Naive thymus-derived CD4-positive, alpha-beta T cell (primary cell): ENCODE measurements at regions not wholly inside any gene's neighbourhood (a gene's known extent, or its start where the extent isn't known, plus 50 kb on each side); places are given as distances from the start of the nearest gene placed in this dataset.

Experiments
- ATAC-seq: fragments of 150-1000 bp; cut with Tn5 transposase; 2 replicates; pipeline ENCODE4 v1.10.0; 2021; ENCODE audit warnings: mild to moderate bottlenecking, moderate library complexity
- CTCF ChIA-PET: fragments of 350-600 bp; sonication (Branson Sonifier 250); formaldehyde crosslinking; loops from one replicate; lab custom pipeline; 2021; ENCODE audit warnings: antibody characterized with exemption; lab: Charles Lee
- POLR2A ChIA-PET: fragments of 350-600 bp; sonication (Branson Sonifier 250); formaldehyde crosslinking; loops from one replicate; lab custom pipeline; 2021; ENCODE audit warnings: antibody characterized with exemption, inconsistent platforms; lab: Charles Lee
- DNase-seq, 9 donors: peaks; one replicate each; pipeline versions ENCODE4 v3.0.0 to v3.0.0-alpha.2; 2020 to 2022; ENCODE audit warnings: mixed read lengths in 1 of 9
- H3K27ac ChIP-seq: one replicate; pipeline ENCODE4 v1.7.0; 2013; ENCODE audit warnings: mild to moderate bottlenecking, low read depth, low read length, moderate library complexity
- H3K27me3 ChIP-seq, 2 donors: one replicate each; pipeline ENCODE4 v1.7.0; 2013; ENCODE audit warnings: low read length in 2 of 2, mild to moderate bottlenecking in 2 of 2, moderate library complexity in 2 of 2; ENCODE audit not compliant: control insufficient read depth in 2 of 2, insufficient read depth in 2 of 2
- H3K36me3 ChIP-seq, 3 experiments: 1 replicate in 2 of 3; 2 replicates in 1 of 3; pipeline ENCODE4 v1.7.0; 2013; ENCODE audit warnings: low read length in 3 of 3, mild to moderate bottlenecking in 3 of 3, moderate library complexity in 1 of 3; ENCODE audit not compliant: insufficient read depth in 3 of 3, control insufficient read depth in 2 of 3
- H3K4me1 ChIP-seq, 2 donors: one replicate each; pipeline ENCODE4 v1.7.0; 2013; ENCODE audit warnings: low read length in 2 of 2, mild to moderate bottlenecking in 2 of 2, moderate library complexity in 1 of 2; ENCODE audit not compliant: control insufficient read depth in 2 of 2, insufficient read depth in 2 of 2
- H3K4me3 ChIP-seq: 2 replicates; pipeline ENCODE4 v1.7.0; 2013; ENCODE audit warnings: mild to moderate bottlenecking, low read length
- H3K9me3 ChIP-seq, 3 experiments: 1 replicate in 2 of 3; 2 replicates in 1 of 3; pipeline ENCODE4 v1.7.0; 2013; ENCODE audit warnings: low read length in 3 of 3; ENCODE audit not compliant: control insufficient read depth in 2 of 3
- H3K27ac Mint-ChIP-seq, 9 donors: one replicate each; pipeline ENCODE4 v1.8.0; 2020 to 2022; ENCODE audit warnings: mixed read lengths in 9 of 9, mild to moderate bottlenecking in 8 of 9, moderate library complexity in 5 of 9, inconsistent platforms in 2 of 9
- H3K27me3 Mint-ChIP-seq, 5 donors: one replicate each; pipeline ENCODE4 v1.8.0; 2021 to 2022; ENCODE audit warnings: mixed read lengths in 5 of 5, mild to moderate bottlenecking in 1 of 5
- H3K36me3 Mint-ChIP-seq, 5 donors: one replicate each; pipeline ENCODE4 v1.8.0; 2020 to 2022; ENCODE audit warnings: mixed read lengths in 5 of 5, mild to moderate bottlenecking in 3 of 5, inconsistent platforms in 1 of 5
- H3K4me1 Mint-ChIP-seq, 7 donors: one replicate each; pipeline ENCODE4 v1.8.0; 2020 to 2022; ENCODE audit warnings: mixed read lengths in 7 of 7, mild to moderate bottlenecking in 3 of 7, inconsistent platforms in 1 of 7
- H3K4me3 Mint-ChIP-seq, 10 donors: one replicate each; pipeline ENCODE4 v1.8.0; 2020 to 2022; ENCODE audit warnings: mild to moderate bottlenecking in 10 of 10, mixed read lengths in 10 of 10, moderate library complexity in 6 of 10, inconsistent platforms in 2 of 10
- H3K9me3 Mint-ChIP-seq, 11 donors: one replicate each; pipeline ENCODE4 v1.8.0; 2020 to 2022; ENCODE audit warnings: mixed read lengths in 11 of 11, mild to moderate bottlenecking in 4 of 11, inconsistent platforms in 1 of 11, moderate library complexity in 1 of 11
- intact Hi-C, 2 donors: fragments of 100-400 bp; cut with micrococcal nuclease; formaldehyde crosslinking; loops; one replicate each; pipeline ENCODE4 v1.15.1; 2023

GRCh38 chr9:88237479-88237961 is 99.2 kb upstream of the SPATA31C2 start:
- H3K4me3 ChIP-seq = no peak overlapping the region
- H3K27ac ChIP-seq = no peak overlapping the region
- H3K4me3 Mint-ChIP-seq = no peak overlapping the region
- H3K4me1 Mint-ChIP-seq = peaks cover 3 to 14% (median 9%) of the 10 kb centered on the region in 7 donors
- no peaks in the 10 kb centered on the region for H3K36me3 ChIP-seq
- peak overlapping the region in 2 of 9 donors; percentile 39 to 70 for H3K27ac Mint-ChIP-seq
- peaks cover 5 to 33% (median 9%) of the 10 kb centered on the region in 5 donors for H3K27me3 Mint-ChIP-seq
- POLR2A ChIA-PET = no interaction called here
- peaks cover 0 to 2% (median 0%) of the 10 kb centered on the region in 11 donors for H3K9me3 Mint-ChIP-seq
- peaks cover 0 to 7% of the 10 kb centered on the region in 2 donors for H3K4me1 ChIP-seq
- peaks cover 0 to 2% (median 0%) of the 10 kb centered on the region in 5 donors for H3K36me3 Mint-ChIP-seq
- DNase-seq (no peak), ATAC-seq (no peak)
- CTCF ChIA-PET = no interaction called here
- H3K27me3 ChIP-seq = no peaks in the 10 kb centered on the region
- intact Hi-C loops = no loop called here
- H3K9me3 ChIP-seq = no peaks in the 10 kb centered on the region

GRCh38 chr9:88236511-88237478 is 98.5 kb upstream of the SPATA31C2 start:
- Histone ChIP-seq H3K27ac (no peak overlapping the region), H3K36me3 (no peaks in the 10 kb centered on the region), H3K4me1 (peaks cover 0 to 7% of the 10 kb centered on the region in 2 donors), H3K9me3 (no peaks in the 10 kb centered on the region), H3K27me3 (no peaks in the 10 kb centered on the region), H3K4me3 (no peak overlapping the region)
- POLR2A ChIA-PET = no interaction called here
- peaks cover 5 to 29% (median 15%) of the 10 kb centered on the region in 5 donors for H3K27me3 Mint-ChIP-seq
- peaks cover 0 to 9% (median 1%) of the 10 kb centered on the region in 11 donors for H3K9me3 Mint-ChIP-seq
- intact Hi-C loops = no loop called here
- ATAC-seq (no peak), DNase-seq (no peak)
- no peak overlapping the region for H3K4me3 Mint-ChIP-seq
- CTCF ChIA-PET = no interaction called here
- peaks cover 3 to 14% (median 9%) of the 10 kb centered on the region in 7 donors for H3K4me1 Mint-ChIP-seq
- H3K27ac Mint-ChIP-seq = peak overlapping the region in 1 of 9 donors; percentile 28
- H3K36me3 Mint-ChIP-seq = peaks cover 0 to 6% (median 0%) of the 10 kb centered on the region in 5 donors

GRCh38 chr9:88235615-88236014 is 97.3 kb upstream of the SPATA31C2 start:
- Histone ChIP-seq H3K4me3 (no peak overlapping the region), H3K9me3 (no peaks in the 10 kb centered on the region), H3K4me1 (peaks cover 0 to 7% of the 10 kb centered on the region in 2 donors), H3K27me3 (no peaks in the 10 kb centered on the region), H3K36me3 (no peaks in the 10 kb centered on the region), H3K27ac (no peak overlapping the region)
- Mint-ChIP-seq H3K27me3 (peaks cover 5 to 30% (median 15%) of the 10 kb centered on the region in 5 donors), H3K4me3 (no peak overlapping the region), H3K36me3 (peaks cover 0 to 6% (median 0%) of the 10 kb centered on the region in 5 donors), H3K9me3 (peaks cover 0 to 20% (median 5%) of the 10 kb centered on the region in 11 donors), H3K4me1 (peaks cover 3 to 14% (median 9%) of the 10 kb centered on the region in 7 donors), H3K27ac (no peak overlapping the region)
- POLR2A ChIA-PET = no interaction called here
- ATAC-seq = no peak
- intact Hi-C loops = no loop called here
- CTCF ChIA-PET = no interaction called here
- no peak for DNase-seq

- peaks cover 0 to 22% (median 5%) of the 10 kb centered on the region in 11 donors for H3K9me3 Mint-ChIP-seq
- H3K4me1 Mint-ChIP-seq = peaks cover 3 to 12% (median 9%) of the 10 kb centered on the region in 7 donors
- H3K27ac ChIP-seq = no peak overlapping the region
- intact Hi-C loops = no loop called here
- no peaks in the 10 kb centered on the region for H3K9me3 ChIP-seq
- DNase-seq (no peak), ATAC-seq (no peak)
- H3K4me3 ChIP-seq = no peak overlapping the region
- H3K4me3 Mint-ChIP-seq = no peak overlapping the region
- peaks cover 0 to 6% (median 0%) of the 10 kb centered on the region in 5 donors for H3K36me3 Mint-ChIP-seq
- H3K36me3 ChIP-seq = no peaks in the 10 kb centered on the region
- H3K4me1 ChIP-seq = peaks cover 0 to 7% of the 10 kb centered on the region in 2 donors
- peaks cover 5 to 31% (median 11%) of the 10 kb centered on the region in 5 donors for H3K27me3 Mint-ChIP-seq
- CTCF ChIA-PET = no interaction called here
- POLR2A ChIA-PET = no interaction called here
- H3K27me3 ChIP-seq = no peaks in the 10 kb centered on the region
- no peak overlapping the region for H3K27ac Mint-ChIP-seq
These were observed 95.8 kb upstream of the SPATA31C2 start for GRCh38 chr9:88234114-88234513.

GRCh38 chr9:88233091-88233490 is 94.8 kb upstream of the SPATA31C2 start:
- POLR2A ChIA-PET = no interaction called here
- no peak overlapping the region for H3K4me3 ChIP-seq
- Mint-ChIP-seq H3K36me3 (peaks cover 0 to 6% (median 0%) of the 10 kb centered on the region in 5 donors), H3K4me1 (peaks cover 4 to 7% (median 5%) of the 10 kb centered on the region in 7 donors), H3K27me3 (peaks cover 5 to 30% (median 8%) of the 10 kb centered on the region in 5 donors), H3K9me3 (peaks cover 0 to 22% (median 5%) of the 10 kb centered on the region in 11 donors), H3K27ac (no peak overlapping the region), H3K4me3 (no peak overlapping the region)
- ATAC-seq = no peak
- no peaks in the 10 kb centered on the region for H3K27me3 ChIP-seq
- CTCF ChIA-PET = no interaction called here
- H3K36me3 ChIP-seq = no peaks in the 10 kb centered on the region
- no peak for DNase-seq
- H3K27ac ChIP-seq = no peak overlapping the region
- H3K4me1 ChIP-seq = peaks cover 0 to 4% of the 10 kb centered on the region in 2 donors
- intact Hi-C loops = no loop called here
- H3K9me3 ChIP-seq = no peaks in the 10 kb centered on the region

GRCh38 chr9:88230612-88231011 is 92.3 kb upstream of the SPATA31C2 start:
- ChIA-PET CTCF (no interaction called here), POLR2A (no interaction called here)
- no peaks in the 10 kb centered on the region for H3K4me1 ChIP-seq
- Mint-ChIP-seq H3K4me1 (peaks cover 0 to 3% (median 0%) of the 10 kb centered on the region in 7 donors), H3K27me3 (peaks cover 5 to 25% (median 8%) of the 10 kb centered on the region in 5 donors), H3K36me3 (peaks cover 0 to 6% (median 0%) of the 10 kb centered on the region in 5 donors), H3K9me3 (peaks cover 0 to 22% (median 5%) of the 10 kb centered on the region in 11 donors), H3K4me3 (no peak overlapping the region), H3K27ac (no peak overlapping the region)
- intact Hi-C loops = no loop called here
- DNase-seq (no peak), ATAC-seq (no peak)
- no peaks in the 10 kb centered on the region for H3K9me3 ChIP-seq
- no peak overlapping the region for H3K27ac ChIP-seq
- no peak overlapping the region for H3K4me3 ChIP-seq
- no peaks in the 10 kb centered on the region for H3K27me3 ChIP-seq
- H3K36me3 ChIP-seq = no peaks in the 10 kb centered on the region
